Astrocyte (in vitro differentiated cells and primary cell): ENCODE measurements at regions not wholly inside any gene's neighbourhood (a gene's known extent, or its start where the extent isn't known, plus 50 kb on each side); places are given as distances from the start of the nearest gene placed in this dataset.

Experiments
- EZH2 ChIP-seq: IDR thresholded peaks from 2 replicates; pipeline ENCODE4 v1.6.1; 2012; ENCODE audit warnings: mild to moderate bottlenecking, low read length, inconsistent platforms; ENCODE audit not compliant: insufficient read depth
- TF ChIP-seq, protein P1 (sequence below): IDR thresholded peaks from 2 replicates; pipeline ENCODE4 v1.5.1; 2011; ENCODE audit warnings: low read depth, mild to moderate bottlenecking, inconsistent platforms, low read length, moderate library complexity; ENCODE audit not compliant: insufficient read depth

DNA sequence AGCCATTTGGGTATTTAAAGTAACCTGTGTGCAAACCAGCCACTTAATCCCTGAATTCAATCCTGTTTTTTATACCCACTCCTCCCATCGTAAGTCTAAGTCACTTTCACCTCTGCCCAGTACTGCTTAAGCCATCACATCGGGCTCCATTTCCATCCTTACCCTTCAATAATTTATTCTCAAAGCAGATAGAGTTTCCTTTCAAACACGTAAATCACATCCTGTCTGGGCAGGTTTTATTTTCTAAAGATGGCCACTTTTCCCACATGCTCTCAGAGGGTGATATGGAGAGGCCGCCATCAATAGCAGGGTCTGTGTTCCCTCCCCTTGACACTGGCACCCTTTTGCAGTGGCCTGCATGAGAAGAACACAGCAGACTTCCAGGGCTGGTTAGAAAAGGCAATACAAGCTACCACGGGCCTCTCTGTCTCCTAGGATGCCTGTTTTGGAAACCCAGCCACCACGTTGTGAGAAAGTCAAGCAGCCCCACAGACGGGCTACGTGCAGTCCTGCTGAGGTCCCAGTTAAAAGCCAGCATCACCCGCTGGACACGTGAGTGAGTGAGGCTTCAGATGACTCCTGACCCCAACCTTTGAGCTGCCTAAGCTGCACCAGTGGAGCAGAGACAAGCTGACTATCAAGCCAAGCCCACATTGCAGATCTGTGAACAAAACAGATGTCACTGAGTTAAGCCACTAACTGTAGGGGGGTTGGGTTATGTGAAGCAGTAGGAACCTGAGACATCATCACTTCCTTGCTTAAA lies 241.8 kb upstream of the SLCO3A1 start:
- TF ChIP-seq, protein P1, sequence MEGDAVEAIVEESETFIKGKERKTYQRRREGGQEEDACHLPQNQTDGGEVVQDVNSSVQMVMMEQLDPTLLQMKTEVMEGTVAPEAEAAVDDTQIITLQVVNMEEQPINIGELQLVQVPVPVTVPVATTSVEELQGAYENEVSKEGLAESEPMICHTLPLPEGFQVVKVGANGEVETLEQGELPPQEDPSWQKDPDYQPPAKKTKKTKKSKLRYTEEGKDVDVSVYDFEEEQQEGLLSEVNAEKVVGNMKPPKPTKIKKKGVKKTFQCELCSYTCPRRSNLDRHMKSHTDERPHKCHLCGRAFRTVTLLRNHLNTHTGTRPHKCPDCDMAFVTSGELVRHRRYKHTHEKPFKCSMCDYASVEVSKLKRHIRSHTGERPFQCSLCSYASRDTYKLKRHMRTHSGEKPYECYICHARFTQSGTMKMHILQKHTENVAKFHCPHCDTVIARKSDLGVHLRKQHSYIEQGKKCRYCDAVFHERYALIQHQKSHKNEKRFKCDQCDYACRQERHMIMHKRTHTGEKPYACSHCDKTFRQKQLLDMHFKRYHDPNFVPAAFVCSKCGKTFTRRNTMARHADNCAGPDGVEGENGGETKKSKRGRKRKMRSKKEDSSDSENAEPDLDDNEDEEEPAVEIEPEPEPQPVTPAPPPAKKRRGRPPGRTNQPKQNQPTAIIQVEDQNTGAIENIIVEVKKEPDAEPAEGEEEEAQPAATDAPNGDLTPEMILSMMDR: no peak
- no peak for TF ChIP-seq EZH2
